ENCODE measurements at regions not wholly inside any gene's neighbourhood (a gene's known extent, or its start where the extent isn't known, plus 50 kb on each side); places are given as distances from the start of the nearest gene placed in this dataset.

DNA sequence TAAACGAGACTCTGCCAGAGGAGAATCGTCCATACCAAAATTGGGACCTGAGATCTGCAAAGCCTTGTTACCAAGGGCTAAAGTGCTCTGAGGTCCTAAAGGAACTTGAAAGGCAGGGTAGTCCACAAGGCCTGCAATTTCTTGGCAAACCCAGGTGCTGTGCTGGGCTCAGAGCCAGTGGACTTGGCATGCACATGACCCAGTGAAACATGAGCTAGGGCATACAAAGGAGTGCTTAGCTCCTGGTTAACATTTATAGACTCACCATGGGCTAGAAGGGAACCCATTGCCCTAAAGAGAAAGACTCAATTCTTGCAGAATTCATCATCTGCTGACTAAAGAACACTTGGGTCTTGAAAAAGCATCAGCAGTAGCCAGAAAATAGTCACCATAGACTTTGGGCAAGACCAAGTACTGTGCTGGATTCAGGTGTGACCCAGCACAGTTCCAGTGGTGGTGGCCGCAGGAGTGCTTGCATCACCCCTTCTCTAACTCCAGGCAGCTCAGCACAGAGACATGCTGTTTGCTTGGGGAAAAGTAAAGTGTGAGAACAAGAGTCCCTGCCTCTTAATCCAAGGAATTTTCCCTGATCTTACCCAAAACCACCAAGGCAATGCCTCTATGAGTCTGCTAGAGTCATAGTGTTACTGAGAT, 1069.4 kb upstream of the ADGRL2 start:
- TF ChIP-seq, protein P1, sequence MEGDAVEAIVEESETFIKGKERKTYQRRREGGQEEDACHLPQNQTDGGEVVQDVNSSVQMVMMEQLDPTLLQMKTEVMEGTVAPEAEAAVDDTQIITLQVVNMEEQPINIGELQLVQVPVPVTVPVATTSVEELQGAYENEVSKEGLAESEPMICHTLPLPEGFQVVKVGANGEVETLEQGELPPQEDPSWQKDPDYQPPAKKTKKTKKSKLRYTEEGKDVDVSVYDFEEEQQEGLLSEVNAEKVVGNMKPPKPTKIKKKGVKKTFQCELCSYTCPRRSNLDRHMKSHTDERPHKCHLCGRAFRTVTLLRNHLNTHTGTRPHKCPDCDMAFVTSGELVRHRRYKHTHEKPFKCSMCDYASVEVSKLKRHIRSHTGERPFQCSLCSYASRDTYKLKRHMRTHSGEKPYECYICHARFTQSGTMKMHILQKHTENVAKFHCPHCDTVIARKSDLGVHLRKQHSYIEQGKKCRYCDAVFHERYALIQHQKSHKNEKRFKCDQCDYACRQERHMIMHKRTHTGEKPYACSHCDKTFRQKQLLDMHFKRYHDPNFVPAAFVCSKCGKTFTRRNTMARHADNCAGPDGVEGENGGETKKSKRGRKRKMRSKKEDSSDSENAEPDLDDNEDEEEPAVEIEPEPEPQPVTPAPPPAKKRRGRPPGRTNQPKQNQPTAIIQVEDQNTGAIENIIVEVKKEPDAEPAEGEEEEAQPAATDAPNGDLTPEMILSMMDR (IDR thresholded peaks at IDR 0.05): no peak
- no peak for TF ChIP-seq POLR2A (IDR thresholded peaks at IDR 0.05)
